GM21619 (cell line): ENCODE measurements at regions not wholly inside any gene's neighbourhood (a gene's known extent, or its start where the extent isn't known, plus 50 kb on each side); places are given as distances from the start of the nearest gene placed in this dataset.

Source experiments
- ATAC-seq: cut with Tn5 transposase; IDR thresholded peaks from one replicate; pipeline ENCODE4 v1.9.1; 2021; ENCODE audit not compliant: unreplicated experiment

DNA sequence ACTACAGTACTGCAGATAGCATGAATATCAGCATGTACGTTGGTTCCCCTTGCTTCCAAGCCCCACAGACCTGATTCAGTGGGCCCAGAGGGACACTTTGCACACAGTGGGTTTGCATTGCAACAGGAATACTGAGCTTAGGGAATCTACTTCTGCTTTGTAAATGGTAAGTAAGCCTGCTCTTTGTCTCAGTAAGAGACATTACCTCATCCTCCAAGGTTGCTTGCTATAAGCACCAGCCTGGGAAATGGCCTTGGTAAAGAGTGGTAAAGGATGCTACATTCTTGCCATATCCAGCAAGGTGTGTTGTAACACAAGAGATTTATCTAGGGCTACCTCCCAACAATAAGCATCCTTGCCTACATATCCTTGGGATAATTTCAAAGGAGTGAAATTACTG, 730.5 kb downstream of the INHBA start:
- ATAC-seq: no peak

DNA sequence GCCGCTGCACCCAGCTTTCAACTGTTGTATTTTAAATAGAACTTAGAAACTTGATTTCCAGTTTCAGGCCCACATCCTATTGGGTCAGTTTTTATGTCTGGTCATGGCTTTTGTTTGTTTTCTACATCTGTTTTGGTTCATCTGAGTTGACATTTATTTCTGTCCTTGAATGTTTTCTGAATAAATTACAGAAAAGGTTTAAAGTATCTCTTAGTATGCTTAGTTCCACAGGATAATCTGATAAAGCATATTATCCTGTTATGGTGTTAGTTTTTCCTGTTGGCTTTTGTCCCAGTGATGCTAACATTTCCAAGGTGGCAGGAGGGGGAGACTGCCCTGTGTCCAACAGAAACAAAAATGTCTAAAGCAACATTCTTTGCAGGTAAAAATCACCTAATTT, 733.2 kb downstream of the INHBA start:
- no peak for ATAC-seq

DNA sequence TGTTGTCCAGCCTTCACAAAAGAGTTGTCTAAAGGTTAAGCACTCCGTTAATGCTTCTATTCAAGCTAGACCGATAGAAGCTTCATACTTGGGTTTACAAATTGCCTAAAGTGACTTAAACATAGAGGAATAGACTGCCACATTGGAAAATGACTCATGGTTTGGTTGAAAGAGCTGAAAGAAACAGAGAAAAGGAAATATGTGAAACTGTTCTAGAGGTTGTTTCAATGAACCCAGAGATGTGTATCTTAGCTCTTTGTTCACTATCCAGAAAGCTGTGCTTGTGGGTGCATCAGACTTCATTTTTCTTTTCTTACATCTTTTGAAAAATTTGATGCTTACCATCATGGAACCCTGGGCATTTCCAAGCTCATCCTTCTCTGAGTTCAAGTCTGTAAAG, 736.2 kb downstream of the INHBA start:
- ATAC-seq: no peak

DNA sequence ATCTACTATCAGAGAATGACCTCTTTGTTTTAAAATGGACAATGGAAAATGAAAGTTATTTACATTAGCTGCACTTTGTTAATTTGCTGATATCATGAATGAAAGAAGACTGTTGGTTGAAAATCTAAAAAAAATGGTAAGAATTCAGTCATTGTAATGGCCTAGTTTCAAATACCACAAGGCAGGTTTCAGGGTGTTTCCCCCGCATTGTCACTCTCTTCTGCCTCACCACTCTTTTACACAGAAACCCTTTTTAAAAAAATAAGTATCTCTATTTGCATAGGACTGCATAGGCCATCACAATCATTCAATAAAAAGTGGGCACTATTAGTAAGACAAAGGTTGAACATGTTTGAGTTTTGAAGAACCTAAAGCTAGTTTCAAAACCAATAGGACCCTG, 737.1 kb downstream of the INHBA start:
- peak; percentile 77 for ATAC-seq

DNA sequence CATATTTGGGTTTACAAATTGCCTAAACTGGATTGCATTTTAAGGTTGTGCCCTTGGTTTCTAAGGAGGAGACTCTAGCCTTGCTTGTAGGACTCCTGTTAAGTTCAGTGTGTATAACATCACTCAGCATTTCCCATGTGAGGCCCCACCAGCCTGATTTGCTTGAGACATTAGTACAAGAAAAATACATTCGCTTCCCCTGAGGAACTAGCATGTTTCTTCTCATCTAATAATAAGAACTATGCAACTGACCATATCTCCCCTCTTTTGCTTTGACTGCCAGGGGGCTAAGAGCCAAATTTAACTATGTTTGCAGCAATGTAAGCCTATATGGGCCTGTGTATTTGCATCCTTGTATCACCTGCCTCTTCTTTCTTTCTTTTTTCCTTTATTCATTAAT, 737.9 kb downstream of the INHBA start:
- no peak for ATAC-seq

DNA sequence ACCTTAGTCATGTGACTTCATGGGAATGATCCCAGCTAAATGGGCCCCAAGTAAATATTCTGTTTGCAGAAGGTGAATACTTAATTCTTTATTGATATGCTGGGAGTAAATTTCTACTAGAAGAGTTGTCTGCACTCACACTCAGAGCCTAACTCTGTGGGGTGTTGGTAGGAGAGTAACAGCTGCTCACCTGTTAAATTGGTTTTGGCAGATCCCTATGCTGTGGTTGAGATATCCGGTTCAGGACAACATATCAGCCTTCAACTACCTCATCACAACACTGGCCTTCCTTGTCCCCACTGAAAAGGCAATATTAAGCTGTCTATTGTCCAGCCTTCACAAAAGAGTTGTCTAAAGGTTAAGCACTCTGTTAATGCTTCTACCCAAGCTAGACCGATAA, 738.3 kb downstream of the INHBA start:
- ATAC-seq: no peak

DNA sequence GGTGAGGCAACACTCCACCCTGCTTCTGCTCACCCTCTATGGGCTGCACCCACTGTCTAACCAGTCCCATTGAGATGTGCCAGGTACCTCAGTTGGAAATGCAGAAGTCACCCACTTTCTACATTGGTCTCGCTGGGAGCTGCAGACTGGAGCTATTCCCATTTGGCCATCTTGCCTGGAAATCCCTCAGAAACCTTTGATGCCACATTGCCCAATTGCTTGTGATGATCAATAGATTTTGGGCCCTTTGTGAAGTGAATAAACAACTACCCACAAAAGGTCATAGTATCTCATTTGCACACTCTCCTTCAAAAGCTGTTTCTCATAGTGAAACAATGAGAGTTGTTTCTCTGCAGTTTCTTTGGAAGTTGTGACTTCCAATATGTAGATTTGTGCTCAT, 742.9 kb downstream of the INHBA start:
- ATAC-seq: no peak

DNA sequence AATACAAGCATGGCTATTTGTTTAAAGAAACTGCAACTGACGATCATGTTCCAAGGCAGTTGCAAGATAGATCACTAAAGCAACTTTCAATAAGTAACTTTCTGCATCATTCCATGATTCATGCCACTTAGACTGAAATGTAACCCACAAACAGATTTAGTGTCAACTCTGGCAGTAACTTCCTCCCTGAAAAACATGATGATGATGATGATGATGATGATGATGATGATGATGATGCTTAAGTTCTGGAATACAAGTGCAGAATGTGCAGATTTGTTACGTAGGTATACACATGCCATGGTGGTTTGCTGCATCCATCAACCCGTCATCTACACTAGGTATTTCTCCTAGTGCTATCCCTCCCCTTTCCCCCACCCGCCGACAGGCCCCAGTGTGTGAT, 754.7 kb downstream of the INHBA start:
- ATAC-seq: no peak

DNA sequence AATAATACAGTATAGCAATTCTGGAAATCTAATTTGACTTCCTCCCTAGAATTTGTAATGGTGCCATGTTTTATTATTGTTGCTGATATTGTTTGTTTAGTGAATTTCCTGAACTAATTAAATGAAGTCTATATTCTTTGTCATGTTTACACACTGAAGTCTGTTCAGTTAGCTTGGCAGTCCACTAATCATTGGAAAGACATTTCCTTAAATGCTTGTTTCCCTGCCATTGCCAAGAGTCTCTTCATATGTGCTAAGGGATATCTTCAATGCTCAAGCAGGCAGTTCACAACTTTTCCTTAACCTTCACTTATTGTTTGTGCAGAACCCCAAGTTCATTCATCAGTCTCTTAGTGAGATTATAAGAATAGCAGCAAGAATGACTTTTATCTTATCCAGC, 755.3 kb downstream of the INHBA start:
- ATAC-seq: no peak

DNA sequence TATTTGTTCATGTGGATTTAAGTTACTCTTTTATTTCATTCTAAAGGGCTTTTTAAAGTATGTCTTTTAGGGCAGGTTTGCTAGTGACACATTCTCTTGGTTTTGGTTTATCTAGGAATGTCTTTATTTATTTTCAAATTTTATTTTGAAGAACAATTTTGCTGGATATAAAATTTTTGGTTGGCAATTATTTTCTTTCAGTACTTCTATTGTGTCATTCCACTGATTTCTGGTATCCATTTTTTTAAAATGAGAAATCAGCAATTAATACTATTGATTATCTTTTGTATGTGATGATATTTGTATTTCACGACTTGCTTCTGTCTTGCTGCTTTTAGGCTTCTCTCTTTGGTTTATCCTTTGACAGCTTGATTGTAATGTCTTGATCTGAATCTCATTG, 756.3 kb downstream of the INHBA start:
- no peak for ATAC-seq

DNA sequence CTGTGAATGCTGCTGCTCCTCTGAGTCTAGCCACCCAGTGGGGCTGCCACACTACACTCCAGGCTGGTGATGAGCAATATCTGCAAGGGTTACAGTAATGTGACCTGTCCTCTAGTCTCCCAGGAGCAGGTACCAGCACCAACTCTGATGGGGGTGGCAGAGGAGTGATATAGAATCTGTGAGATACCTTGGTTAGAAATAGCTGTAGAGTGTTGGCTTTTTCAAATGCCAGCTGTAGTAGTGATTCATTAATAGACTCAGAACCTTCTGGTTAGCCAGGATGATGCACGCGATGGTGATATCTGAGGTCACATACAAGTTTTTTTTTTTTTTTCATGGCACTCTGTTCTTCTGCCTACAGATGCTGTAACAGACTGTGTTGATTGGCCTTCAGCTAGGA, 757.1 kb downstream of the INHBA start:
- ATAC-seq: no peak

DNA sequence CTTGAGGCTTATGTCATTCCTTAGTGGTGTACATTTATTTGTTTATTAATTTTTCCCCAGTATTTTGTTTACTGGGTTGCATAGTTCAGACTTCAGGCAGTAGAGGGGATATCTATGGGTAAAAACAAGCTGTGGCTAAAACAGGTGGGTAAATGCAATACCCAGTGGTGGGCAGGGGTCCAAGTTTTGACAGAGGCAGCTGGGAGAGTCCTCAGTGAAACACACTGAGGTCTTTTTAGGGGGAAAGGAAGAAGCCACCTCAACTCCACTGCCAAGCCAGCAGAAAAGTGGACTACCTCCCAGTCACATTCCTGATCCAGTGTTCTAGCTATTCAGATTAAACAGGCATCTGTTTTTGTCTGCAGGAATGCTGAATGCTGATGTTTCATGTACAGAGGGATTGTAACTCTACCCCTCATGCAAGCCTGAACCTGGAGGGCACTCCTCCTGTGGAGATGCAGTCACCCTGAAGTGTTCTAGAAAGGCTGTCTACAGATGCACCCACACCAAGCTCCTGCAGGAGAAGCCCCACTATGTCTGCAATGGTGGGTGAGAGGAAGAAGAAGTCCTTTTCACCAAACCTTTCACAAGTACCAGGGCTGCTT, 757.8 kb downstream of the INHBA start:
- ATAC-seq: no peak

DNA sequence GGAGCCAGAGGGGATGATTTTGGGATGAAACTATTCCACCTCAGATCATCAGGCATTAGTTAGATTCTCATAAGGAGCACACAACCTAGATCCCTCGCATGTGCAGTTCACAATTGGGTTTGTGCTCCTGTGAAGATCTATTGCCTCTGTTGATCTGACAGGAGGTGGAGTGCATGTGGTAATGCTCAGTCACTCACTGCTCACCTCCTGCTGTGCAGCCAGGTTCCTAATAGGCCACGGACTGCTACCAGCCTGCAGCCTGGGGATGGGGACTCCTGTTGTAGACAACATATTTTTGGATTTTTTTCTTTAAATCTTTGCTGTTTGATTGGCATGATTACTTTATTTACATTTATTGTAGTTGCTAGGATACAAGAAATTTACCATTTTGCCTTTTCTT, 765.0 kb downstream of the INHBA start:
- no peak for ATAC-seq

DNA sequence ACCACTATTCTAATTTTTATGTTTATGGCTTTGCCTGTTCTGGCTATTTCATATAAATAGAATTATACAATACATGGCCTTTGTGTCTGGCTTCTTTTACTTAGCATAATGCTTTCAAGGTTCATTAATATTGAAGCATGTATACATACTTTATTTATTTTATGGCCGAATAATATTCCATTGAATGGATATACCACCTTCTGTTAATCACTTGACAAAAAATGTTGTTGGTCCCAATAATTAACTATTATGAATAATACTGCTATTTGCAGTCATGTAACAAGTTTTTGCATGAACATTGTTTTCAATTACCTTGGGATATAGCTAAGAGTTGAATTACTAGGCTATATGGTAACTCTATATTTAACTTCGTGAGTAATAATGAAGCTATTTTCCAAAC, 767.5 kb downstream of the INHBA start:
- no peak for ATAC-seq

DNA sequence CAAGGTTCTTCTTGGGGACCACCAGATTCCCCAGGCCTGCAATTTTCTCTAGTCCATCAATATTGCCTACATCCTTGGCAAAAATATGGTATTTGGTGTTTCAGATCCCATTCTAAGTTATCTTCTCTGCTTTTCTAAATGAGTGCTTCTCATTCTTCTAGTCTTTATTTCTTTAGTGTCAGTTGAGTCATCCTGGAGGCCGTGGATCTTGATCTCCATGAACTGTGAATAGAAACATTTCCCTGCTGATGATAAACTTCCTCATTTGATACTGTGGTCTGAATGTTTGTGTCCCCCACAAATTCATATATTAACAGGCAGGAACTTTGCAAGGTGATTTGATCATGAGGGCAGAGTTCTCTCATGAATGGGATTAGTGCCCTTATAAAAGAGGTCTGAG, 779.3 kb downstream of the INHBA start:
- no peak for ATAC-seq

DNA sequence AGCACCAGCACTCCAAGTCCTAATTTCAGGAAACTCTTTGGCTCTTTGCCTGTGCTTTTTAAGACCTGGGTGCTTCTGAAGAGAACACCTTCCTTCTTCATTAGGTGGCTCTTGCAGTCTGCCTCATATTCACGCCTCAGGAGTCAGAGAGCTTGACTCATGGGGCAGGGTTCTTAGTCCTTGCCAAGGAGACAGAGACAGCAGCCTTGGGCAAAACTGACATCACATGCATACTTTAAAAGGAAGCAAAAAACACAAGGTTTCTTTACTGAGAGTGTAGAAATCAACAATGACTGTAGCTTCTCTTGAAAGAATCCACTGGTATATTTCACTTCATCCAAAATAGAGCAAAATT, 780.6 kb downstream of the INHBA start:
- no peak for ATAC-seq

DNA sequence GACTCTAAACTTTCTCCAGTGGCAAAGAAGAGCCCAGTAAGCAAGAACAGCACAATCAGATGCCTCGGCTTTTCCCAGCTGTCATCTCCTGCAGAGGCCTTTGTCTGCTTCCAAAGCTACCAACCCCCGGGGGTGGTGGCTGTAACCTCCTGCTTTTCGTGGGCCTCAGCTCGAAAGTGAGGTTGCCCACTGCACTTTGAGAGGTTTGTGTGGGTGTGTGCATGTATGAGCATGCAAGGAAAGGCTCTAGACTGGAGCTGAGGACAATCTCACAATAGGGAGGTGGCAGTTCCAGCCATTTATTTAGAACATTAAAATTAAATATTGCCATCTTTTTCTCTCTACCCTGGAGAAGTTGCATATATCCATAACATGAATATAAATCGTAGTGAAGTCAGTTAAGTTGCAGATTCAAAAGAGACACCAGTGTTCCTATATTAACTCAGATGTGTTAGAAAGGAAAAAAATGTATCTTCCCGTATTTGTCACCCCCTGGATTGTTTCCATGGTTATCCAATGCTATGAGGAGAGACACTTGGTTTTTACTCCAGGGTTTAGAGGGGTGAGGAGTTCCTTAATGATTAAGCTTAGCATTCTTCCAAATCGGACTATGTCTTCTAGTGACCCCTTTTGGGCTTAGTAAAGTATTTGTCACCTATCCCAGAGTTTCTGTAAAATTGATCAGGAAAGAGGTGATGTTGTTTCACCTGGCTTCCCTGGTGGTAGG, 781.1 kb downstream of the INHBA start:
- no peak for ATAC-seq

DNA sequence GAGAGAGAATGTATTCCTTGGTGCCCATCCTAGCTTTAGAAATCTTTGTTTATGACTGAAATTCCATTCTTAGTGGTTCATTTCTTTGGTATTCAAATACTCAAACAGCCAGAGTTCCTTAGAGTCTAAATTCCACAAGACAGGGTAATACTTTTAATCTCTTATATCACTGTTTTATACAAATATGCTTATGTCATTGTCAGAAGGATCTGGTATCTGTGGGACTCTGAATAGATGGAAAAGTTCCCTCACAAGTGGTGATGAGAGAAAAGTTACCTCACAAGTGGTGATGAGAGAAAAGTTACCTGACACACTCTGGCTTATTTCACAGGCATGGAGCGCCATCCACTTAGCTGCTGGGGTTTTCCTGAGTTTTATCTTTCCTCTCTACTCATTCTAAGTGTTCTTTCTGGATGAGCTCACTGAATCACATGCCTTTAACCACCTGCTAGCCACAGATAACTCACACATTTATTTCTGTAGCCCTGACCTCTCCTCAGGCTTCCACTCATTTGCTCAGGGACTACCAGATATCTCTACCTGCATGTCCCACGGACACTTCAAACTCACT, 784.0 kb downstream of the SUGCT start:
- ATAC-seq: no peak

DNA sequence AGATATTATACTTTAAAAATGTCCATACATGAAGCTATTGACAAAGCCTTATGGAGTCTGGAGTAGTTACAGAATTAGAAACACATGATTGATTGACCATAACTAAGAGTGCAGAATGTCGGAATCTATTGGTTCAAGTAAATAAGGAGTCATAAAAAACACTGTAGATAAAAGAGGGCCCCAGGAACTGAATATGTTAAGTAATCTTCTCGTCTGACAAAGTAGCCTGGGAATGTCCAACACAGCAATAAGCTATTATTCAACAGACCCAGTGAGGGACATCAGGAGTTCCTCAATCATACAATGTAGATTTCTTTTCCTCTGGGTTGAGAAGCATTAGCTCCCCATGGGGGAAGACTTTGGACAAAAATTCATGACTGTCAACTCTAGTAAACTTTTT, 782.0 kb downstream of the SUGCT start:
- ATAC-seq: no peak

DNA sequence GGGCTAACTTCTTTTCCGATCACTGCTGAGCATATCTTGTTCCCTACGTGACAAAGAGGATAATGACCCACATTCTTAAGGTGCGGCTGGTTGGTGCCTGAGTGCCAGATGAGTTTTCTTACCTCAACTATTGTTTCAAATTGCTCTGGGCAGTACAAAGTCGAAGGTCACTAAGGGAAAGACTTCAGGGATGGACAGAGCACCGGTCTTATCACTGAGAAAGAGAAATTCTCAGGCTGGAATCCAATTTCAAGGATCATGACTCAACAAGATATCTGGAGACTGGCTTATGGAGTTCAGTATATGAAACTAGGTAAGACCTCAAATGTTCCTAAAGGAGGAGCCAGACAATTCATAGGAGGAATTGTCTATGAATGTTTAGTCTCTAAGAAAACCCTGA, 780.3 kb downstream of the SUGCT start:
- ATAC-seq: no peak
